Panc1 (cell line): ENCODE measurements at regions not wholly inside any gene's neighbourhood (a gene's known extent, or its start where the extent isn't known, plus 50 kb on each side); places are given as distances from the start of the nearest gene placed in this dataset.

ENCODE experiments used
- ATAC-seq: fragments of 200-7000 bp; cut with Tn5 transposase; 2 replicates; pipeline ENCODE4 v1.9.1; 2020; ENCODE audit warnings: mild to moderate bottlenecking, moderate library complexity
- BruUV-seq: library from RNA; stranded (reverse); fragments of 400-500 nt; replicated peaks from 2 replicates; lab custom pipeline; 2021; lab: Mats Ljungman, UMichigan
- CTCF ChIA-PET: fragments of 300-600 bp; sonication (Branson Sonifier 250); formaldehyde crosslinking; loops from one replicate; lab custom pipeline; 2022; ENCODE audit warnings: antibody characterized with exemption; lab: Charles Lee
- POLR2A ChIA-PET: fragments of 300-600 bp; sonication (Branson Sonifier 250); formaldehyde crosslinking; loops from one replicate; lab custom pipeline; 2022; ENCODE audit warnings: antibody characterized with exemption; lab: Charles Lee
- DNase-seq: peaks from one replicate; pipeline ENCODE4 v3.0.0-alpha.2; 2010; ENCODE audit warnings: low read depth, low spot score
- H3K27ac ChIP-seq: 2 replicates; pipeline ENCODE4 v1.5.1; 2011; ENCODE audit warnings: mild to moderate bottlenecking, low read length, inconsistent platforms
- H3K27me3 ChIP-seq: fragments of 200-500 bp; sonication (Bioruptor generic); 2 replicates; pipeline ENCODE4 v1.6.0; 2014; ENCODE audit warnings: low read length, inconsistent platforms; ENCODE audit not compliant: control insufficient read depth, insufficient read depth
- H3K36me3 ChIP-seq: fragments of 200-500 bp; sonication (Bioruptor generic); 2 replicates; pipeline ENCODE4 v1.5.1; 2014; ENCODE audit warnings: inconsistent platforms, mild to moderate bottlenecking, low read length, moderate library complexity; ENCODE audit not compliant: control insufficient read depth, insufficient read depth
- H3K4me1 ChIP-seq: 2 replicates; pipeline ENCODE4 v1.5.1; 2011; ENCODE audit warnings: inconsistent platforms, mild to moderate bottlenecking, low read length, moderate library complexity; ENCODE audit not compliant: control insufficient read depth, insufficient read depth
- H3K4me3 ChIP-seq, 2 experiments: 2 replicates each; pipeline ENCODE4 v1.5.1; 2011 to 2012; ENCODE audit warnings: low read depth in 2 of 2, low read length in 2 of 2, mild to moderate bottlenecking in 2 of 2, inconsistent platforms in 1 of 2, moderate library complexity in 1 of 2
- H3K9me3 ChIP-seq: fragments of 200-500 bp; sonication (Bioruptor generic); 2 replicates; pipeline ENCODE4 v1.5.1; 2014; ENCODE audit warnings: low read depth, mild to moderate bottlenecking, inconsistent platforms, low read length, moderate library complexity; ENCODE audit not compliant: control insufficient read depth, insufficient read depth
- CTCF ChIP-seq: fragments of 450-650 bp; IDR thresholded peaks from 2 replicates; pipeline ENCODE4 v1.5.1; 2017; ENCODE audit warnings: mild to moderate bottlenecking
- POLR2AphosphoS5 ChIP-seq: IDR thresholded peaks from 2 replicates; pipeline ENCODE4 v1.6.1; 2012; ENCODE audit warnings: mild to moderate bottlenecking, low read depth, low read length, moderate library complexity
- REST ChIP-seq, 2 experiments: IDR thresholded peaks; 2 replicates each; pipeline ENCODE4 v1.6.1; 2011 to 2012; ENCODE audit warnings: low read depth in 2 of 2, control low read depth in 1 of 2, low read length in 1 of 2, mild to moderate bottlenecking in 1 of 2, moderate library complexity in 1 of 2; ENCODE audit not compliant: insufficient read depth in 1 of 2
- SIN3A ChIP-seq: IDR thresholded peaks from 2 replicates; pipeline ENCODE4 v1.6.1; 2012; ENCODE audit warnings: low read depth, mild to moderate bottlenecking, low read length, moderate library complexity, borderline replicate concordance; ENCODE audit not compliant: insufficient read depth
- TCF7L2 ChIP-seq: IDR thresholded peaks from 2 replicates; pipeline ENCODE4 v1.6.1; 2011; ENCODE audit warnings: mild to moderate bottlenecking, low read depth, low read length, inconsistent platforms
- in situ Hi-C: cut with HindIII; loops from 2 replicates; pipeline ENCODE4 v1.10.0; 2016; ENCODE audit warnings: low sequenced_read_pairs, low pct_unique_long_range_greater_than_20kb
- intact Hi-C: fragments of 100-400 bp; cut with micrococcal nuclease; formaldehyde crosslinking; loops from one replicate; pipeline ENCODE4 v1.10.0; 2022; ENCODE audit not compliant: unreplicated experiment

GRCh38 chr22:27057717-27058116 lies 400.3 kb downstream of the MIAT start:
- POLR2A ChIA-PET = no interaction called here
- ATAC-seq (no peak), DNase-seq (no peak)
- CTCF ChIA-PET = no interaction called here
- BruUV-seq = no TSS peak
- in situ Hi-C loops = no loop called here
- H3K4me1 ChIP-seq = no peaks in the 10 kb centered on the region
- TF ChIP-seq TCF7L2 (no peak), POLR2AphosphoS5 (no peak), CTCF (no peak), SIN3A (no peak), REST (IDR thresholded peaks at IDR 0.05; ENCODE audit: insufficient read depth in 1 of 2, low read depth in 2 of 2, low read length in 1 of 2) (no peak)
- no peaks in the 10 kb centered on the region for H3K9me3 ChIP-seq
- H3K27me3 ChIP-seq = no peaks in the 10 kb centered on the region
- H3K4me3 ChIP-seq = no peak overlapping the region
- no peaks in the 10 kb centered on the region for H3K36me3 ChIP-seq
- intact Hi-C loops = no loop called here
- H3K27ac ChIP-seq = no peak overlapping the region

- ChIA-PET CTCF (no interaction called here), POLR2A (no interaction called here)
- in situ Hi-C loops (no loop called here), intact Hi-C loops (no loop called here)
- Histone ChIP-seq H3K27ac (no peak overlapping the region), H3K9me3 (no peaks in the 10 kb centered on the region), H3K4me3 (no peak overlapping the region), H3K36me3 (no peaks in the 10 kb centered on the region), H3K27me3 (no peaks in the 10 kb centered on the region), H3K4me1 (no peaks in the 10 kb centered on the region)
- TF ChIP-seq CTCF (no peak), SIN3A (no peak), POLR2AphosphoS5 (no peak), TCF7L2 (no peak), REST (IDR thresholded peaks at IDR 0.05; ENCODE audit: insufficient read depth in 1 of 2, low read depth in 2 of 2, low read length in 1 of 2) (no peak)
- ATAC-seq = no peak
- DNase-seq = no peak
- no TSS peak for BruUV-seq
Observed at GRCh38 chr22:27060190-27060589, 402.8 kb downstream of the MIAT start.
